HTR-8/SVneo (cell line): ENCODE measurements at regions not wholly inside any gene's neighbourhood (a gene's known extent, or its start where the extent isn't known, plus 50 kb on each side); places are given as distances from the start of the nearest gene placed in this dataset.
A peak's percentile ranks its signal among the peaks of the same experiment; 100 is the strongest.

Experiments
- DNase-seq: peaks from one replicate; pipeline ENCODE4 v3.0.0; 2011; ENCODE audit warnings: low spot score, mixed read lengths; ENCODE audit not compliant: insufficient read length
- FAIRE-seq: peaks from 2 replicates; lab custom pipeline; 2011; peaks lifted over from hg19 to GRCh38; lab: Jason Lieb, UNC

- no peak for DNase-seq
- no peak for FAIRE-seq
These were observed 687.9 kb upstream of the RGMB start for GRCh38 chr5:98085593-98085992.

- DNase-seq (no peak), FAIRE-seq (no peak)
These were observed 678.4 kb upstream of the RGMB start for GRCh38 chr5:98095072-98095471.

DNA sequence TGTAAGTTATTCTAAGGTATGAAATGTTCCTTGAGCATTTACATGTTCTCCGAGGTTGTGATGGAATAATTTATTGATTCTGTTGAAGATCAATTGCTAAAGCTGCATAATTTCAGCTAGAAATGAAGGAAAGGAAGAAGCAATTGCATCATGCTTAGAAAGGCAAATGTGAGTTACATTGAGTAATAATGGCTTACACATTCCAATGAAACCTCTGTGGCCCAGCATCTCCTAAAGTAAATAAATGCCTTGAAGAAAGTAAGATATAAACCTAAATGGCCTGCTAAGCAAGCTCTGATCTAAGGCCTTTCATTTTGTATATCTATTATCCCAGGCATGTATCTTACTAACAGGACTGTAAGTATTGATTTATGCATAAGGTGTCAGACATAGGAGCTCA is 677.3 kb upstream of the RGMB start:
- FAIRE-seq (no peak), DNase-seq (no peak)

DNA sequence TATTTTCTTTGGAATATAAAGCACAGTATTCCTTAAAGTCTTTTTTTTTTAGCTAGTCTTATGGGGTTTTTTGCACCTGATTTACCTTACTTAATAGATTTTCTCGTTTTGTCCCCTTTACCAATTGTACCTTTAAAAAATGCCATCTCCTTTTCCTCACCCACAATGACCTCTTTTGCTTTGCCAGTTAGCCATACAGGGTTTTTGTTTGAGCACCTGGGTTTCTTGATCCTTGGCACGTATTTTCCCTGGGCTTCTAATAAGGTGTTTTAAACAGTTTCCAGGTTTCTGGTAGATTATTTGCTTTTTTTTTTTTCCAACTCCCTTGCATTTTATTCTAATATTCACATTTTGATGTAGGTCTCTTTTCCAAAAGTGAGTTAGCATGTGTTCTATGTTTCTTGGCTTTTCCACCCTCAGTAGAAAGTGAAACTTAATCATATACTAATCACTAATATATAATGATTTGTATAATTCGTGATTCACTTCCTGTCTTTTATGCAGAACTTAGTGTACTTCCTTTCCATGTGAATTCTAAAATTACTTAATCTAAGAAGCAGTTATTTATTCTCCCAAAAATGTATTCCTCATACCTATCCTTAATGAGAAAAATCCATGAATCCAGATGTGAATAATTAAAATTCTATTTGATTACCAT is 673.9 kb upstream of the RGMB start:
- FAIRE-seq: no peak
- DNase-seq: no peak

GRCh38 chr5:98101131-98101530 is 672.3 kb upstream of the RGMB start:
- FAIRE-seq (no peak), DNase-seq (no peak)

DNA sequence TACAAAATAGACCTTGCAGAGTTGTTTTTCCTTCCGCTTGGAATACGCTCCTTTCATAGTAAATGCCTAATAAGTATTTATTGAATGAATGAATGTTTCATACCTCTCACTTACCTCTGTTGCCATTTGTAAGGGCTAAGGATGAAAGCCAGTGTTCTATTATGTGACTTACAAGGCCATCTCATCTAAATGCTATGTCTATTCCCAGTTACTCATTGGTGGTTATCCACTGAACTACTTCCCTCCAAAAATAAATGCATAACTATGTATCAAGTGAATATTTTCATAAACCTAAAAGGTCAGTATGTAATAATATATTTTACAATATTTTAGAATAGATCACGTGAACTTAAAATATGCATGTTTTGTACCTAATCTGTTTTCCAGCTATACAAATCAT is 670.5 kb upstream of the RGMB start:
- DNase-seq (no peak), FAIRE-seq (no peak)

GRCh38 chr5:98103807-98104206 is 669.7 kb upstream of the RGMB start:
- no peak for FAIRE-seq
- DNase-seq: no peak

DNA sequence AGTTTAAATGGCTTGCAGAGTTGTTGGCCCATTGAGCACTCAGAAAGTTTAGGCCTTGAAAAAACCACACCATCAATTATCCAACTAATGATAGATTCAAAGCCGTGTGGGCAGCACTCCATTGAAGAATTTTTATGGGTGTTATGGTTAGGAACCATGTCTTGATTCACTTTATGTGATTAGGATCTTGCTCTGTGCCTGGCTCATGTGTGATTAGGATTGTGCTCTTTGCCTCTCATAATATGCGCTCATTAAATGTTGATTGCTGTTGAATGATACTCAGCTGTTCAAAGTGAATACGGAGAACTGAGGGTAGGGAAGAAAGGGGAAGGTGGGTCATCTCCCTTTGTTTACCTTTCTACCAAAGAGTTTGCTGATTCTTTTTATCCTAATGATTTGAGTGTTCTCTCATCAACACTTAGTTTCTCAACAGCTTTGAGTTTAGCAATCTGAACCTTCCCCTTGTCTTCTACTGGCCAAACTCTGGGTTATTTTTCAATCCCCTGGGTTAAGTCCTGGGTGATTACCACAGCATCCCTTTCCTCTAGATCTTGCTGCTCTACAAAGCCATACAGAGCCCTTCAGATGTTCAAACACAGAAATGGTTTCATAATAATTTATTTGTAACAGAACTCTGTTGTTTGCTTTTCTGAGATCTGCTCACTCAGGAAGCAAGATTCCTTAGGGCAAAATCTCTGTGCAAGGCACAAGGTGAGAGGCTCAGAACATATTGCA is 668.8 kb upstream of the RGMB start:
- FAIRE-seq: no peak
- no peak for DNase-seq

GRCh38 chr5:98105681-98106080 is 667.8 kb upstream of the RGMB start:
- DNase-seq: no peak
- FAIRE-seq: no peak

DNA sequence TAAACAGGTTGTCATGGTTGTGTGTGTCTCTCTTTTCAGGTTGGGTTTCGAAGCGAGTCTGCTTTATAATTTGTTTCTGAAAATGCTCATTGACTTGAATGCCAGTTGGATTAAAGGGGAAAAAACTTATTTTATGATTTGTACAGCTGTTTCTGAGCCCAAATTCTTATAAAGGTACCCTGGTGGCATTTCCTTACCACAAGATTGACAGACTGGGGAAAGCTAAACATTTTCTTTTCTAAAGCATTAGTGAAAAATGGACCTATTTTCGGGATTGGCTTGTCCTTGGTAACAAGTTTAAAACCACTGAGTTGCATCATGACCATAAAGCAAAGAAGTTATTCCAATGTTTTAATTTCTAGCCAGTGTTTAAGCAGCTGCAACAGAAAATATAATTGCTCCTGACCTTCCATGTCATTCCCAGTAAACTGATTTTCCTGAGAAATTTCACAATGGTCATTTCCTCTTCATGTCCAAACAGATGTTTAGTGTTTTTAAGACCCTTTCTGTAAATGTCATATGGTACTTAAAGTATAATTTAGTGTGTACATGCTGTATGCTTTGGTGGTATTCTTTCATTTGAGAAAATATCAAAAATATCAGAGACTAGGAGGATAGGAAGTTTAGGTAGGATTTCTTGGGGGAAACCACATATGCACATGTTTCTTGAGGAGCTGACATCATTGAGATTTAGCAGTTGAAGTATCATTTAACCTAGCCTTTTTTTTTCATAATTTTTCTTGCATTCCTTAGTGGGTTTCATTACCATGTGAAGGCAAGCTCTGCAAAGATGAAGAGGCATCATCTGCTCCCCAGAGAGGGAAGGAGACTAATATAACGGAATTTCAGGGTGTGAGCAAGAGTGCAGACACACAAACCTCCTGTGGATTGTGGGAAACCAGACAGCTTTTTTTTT is 667.1 kb upstream of the RGMB start:
- FAIRE-seq (no peak), DNase-seq (no peak)

DNA sequence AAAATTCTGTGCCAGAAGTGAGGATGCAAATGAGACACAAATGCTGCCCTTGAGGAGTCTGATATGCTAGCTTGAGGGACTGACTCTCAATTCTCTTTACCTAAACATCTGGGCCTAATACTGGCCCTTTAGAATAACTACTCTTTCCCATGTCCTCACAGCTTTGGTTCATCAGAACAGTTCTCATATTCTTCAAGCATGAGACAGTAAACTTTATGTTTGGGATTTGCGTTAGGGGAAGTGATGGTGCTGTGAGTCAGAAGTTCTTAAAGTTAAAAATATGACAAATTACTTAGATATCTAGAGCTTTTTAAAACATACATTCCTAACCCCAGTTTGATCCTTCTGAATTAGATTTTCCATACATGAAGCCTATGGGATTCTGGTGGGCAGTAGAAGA is 665.0 kb upstream of the RGMB start:
- FAIRE-seq: no peak

GRCh38 chr5:98109561-98110006 is 663.9 kb upstream of the RGMB start:
- FAIRE-seq: no peak
- no peak for DNase-seq

More for the DNA sequence above, 665.0 kb upstream of the RGMB start:
- peak; percentile 19 for DNase-seq

DNA sequence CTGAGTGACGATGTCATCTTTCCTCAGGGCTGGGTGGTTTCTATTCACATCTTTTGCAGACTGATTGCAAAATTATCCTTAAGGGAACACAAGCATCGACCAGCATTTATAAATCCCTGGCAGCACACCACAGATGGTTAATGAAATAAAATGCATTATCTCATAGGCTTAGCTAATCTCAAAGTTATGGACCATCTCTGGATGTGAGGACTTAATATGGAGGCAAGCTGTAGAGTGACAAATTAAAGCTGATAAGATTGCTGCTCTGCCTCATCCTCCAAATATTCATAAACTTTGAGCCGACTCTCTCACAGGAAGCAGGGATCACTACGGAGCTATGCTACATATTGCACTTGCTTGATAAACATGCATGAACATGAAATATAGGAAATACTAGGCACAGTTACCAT is 663.2 kb upstream of the RGMB start:
- FAIRE-seq: peak; percentile 70

GRCh38 chr5:98110791-98111190 is 662.7 kb upstream of the RGMB start:
- no peak for DNase-seq
- no peak for FAIRE-seq

More for the DNA sequence above, 663.2 kb upstream of the RGMB start:
- DNase-seq: peak; percentile 21

- DNase-seq (no peak), FAIRE-seq (no peak)
These were observed 661.8 kb upstream of the RGMB start for GRCh38 chr5:98111686-98112085.

GRCh38 chr5:98121036-98121936 is 652.2 kb upstream of the RGMB start:
- DNase-seq: no peak
- FAIRE-seq: no peak

DNA sequence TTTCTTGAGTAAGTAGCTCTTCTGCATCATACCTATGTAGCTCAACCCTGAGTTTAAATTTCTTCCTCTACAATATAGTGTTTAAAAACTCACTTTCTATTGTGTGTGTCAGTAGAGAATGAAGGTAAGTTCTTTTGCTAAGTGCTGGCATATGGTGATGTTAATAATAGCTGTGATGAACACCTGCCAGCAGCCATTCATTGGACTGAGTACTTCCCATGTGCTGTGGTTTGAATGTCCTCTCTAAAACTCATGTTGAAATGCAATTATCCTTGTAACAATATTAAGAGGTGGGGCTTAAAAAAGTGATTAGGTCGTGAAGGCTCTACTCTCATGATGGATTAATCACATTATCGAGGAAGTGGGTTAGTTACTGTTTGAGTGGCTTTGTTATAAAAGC is 645.2 kb upstream of the RGMB start:
- FAIRE-seq (no peak), DNase-seq (no peak)

DNA sequence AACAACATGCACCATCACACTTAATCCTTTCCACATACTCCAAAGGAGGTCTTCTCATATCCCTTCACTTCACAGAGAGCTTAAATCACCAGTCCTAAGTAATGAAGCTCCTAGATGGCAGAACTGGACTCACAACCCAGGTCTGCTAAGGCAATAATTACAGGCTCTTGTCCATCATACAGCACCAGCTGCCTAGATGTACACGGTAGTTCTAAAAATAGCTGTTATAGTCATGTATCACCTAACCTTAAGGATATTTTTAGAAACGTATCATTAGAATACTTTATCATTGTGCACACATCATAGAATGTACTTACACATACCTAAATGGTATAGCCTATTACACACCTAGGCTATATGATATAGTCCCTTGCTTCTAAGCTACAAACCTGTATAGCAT is 644.6 kb upstream of the RGMB start:
- no peak for DNase-seq
- FAIRE-seq: no peak

DNA sequence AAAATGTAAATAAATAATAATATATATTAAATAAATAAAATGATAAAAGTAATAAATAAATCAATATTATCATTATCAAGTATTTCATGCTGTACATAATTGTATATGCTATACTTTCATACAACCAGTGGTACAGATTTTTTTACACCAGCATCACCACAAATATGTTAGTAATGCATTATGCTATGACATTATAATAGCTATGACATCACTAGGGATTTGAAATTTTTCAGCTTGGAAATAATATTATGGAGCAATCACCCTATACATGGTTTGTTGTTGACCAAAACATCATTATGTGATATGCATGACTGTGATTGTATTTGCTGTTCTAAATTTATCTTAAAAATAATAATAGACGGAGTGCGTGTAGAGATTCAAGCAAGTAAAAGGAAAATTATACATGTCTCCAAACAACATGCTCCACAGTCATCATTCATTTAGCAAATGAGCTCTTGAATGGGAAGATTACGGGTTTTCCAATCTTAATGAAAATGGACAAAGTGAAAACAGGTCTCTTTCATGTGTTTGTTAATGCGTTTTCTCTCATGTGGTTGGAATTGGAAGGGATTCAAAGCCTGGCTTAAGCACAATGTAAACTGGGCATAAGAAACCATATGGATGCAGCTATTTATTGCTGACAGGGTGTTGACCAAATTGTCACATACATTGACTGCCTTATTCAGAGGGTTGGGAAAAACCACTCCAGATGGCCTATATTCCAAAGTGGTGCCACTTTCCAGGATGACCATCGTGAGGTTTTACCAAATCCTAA is 643.0 kb upstream of the RGMB start:
- DNase-seq (no peak), FAIRE-seq (no peak)
